ENCODE measurements at regions not wholly inside any gene's neighbourhood (a gene's known extent, or its start where the extent isn't known, plus 50 kb on each side); places are given as distances from the start of the nearest gene placed in this dataset.
"Not testable (repeated sequence)": the region's sequence is repeated elsewhere in the genome, so short reads cannot be mapped to it uniquely, and the experiment has no call there.

GRCh38 chr18:78879072-78879883, 100.3 kb upstream of the SALL3 start:
- not testable (repeated sequence) for TF ChIP-seq FOXK2 (IDR thresholded peaks at IDR 0.05); HDGF (IDR thresholded peaks at IDR 0.05; ENCODE audit: borderline replicate concordance); ARNT (IDR thresholded peaks at IDR 0.05); TARDBP (IDR thresholded peaks at IDR 0.05); SP1 (IDR thresholded peaks at IDR 0.05); NFRKB (IDR thresholded peaks at IDR 0.05); PKNOX1 (IDR thresholded peaks at IDR 0.05); FOXA1 (IDR thresholded peaks at IDR 0.05); BHLHE40 (IDR thresholded peaks at IDR 0.05; ENCODE audit: borderline replicate concordance); ZNF384 (IDR thresholded peaks at IDR 0.05); SUZ12 (IDR thresholded peaks at IDR 0.05); L3MBTL2 (conservative IDR thresholded peaks at IDR 0.05); FOXM1 (IDR thresholded peaks at IDR 0.05; ENCODE audit: borderline replicate concordance)
